Ramos (cell line): ENCODE measurements at regions not wholly inside any gene's neighbourhood (a gene's known extent, or its start where the extent isn't known, plus 50 kb on each side); places are given as distances from the start of the nearest gene placed in this dataset.

ENCODE experiments used
- in situ Hi-C: fragments of 300-500 bp; cut with MboI; formaldehyde crosslinking; loops from one replicate; pipeline ENCODE4 v1.14.3; 2022; ENCODE audit warnings: low sequenced_read_pairs; ENCODE audit not compliant: unreplicated experiment

GRCh38 chr18:78925557-78926242 lies 53.9 kb upstream of the SALL3 start:
- in situ Hi-C loops, result no loop called here

- in situ Hi-C loops, result no loop called here
These were observed 53.4 kb upstream of the SALL3 start for GRCh38 chr18:78926243-78926615.

GRCh38 chr18:78927156-78927555 lies 52.5 kb upstream of the SALL3 start:
- in situ Hi-C loops, result no loop called here

GRCh38 chr18:78927616-78928015 lies 52.0 kb upstream of the SALL3 start:
- in situ Hi-C loops, result no loop called here

GRCh38 chr18:78928076-78928475 lies 51.5 kb upstream of the SALL3 start:
- in situ Hi-C loops, result no loop called here

GRCh38 chr18:78929516-78929915 lies 50.1 kb upstream of the SALL3 start:
- in situ Hi-C loops, result no loop called here
